ENCODE measurements at regions not wholly inside any gene's neighbourhood (a gene's known extent, or its start where the extent isn't known, plus 50 kb on each side); places are given as distances from the start of the nearest gene placed in this dataset.

GRCh38 chr2:42855221-42855970 is 63.0 kb upstream of the HAAO start:
- Mint-ChIP-seq H3K4me1 (peaks cover 3% of the 10 kb centered on the region), H3K4me3 (no peak overlapping the region), H3K27ac (no peak overlapping the region)

DNA sequence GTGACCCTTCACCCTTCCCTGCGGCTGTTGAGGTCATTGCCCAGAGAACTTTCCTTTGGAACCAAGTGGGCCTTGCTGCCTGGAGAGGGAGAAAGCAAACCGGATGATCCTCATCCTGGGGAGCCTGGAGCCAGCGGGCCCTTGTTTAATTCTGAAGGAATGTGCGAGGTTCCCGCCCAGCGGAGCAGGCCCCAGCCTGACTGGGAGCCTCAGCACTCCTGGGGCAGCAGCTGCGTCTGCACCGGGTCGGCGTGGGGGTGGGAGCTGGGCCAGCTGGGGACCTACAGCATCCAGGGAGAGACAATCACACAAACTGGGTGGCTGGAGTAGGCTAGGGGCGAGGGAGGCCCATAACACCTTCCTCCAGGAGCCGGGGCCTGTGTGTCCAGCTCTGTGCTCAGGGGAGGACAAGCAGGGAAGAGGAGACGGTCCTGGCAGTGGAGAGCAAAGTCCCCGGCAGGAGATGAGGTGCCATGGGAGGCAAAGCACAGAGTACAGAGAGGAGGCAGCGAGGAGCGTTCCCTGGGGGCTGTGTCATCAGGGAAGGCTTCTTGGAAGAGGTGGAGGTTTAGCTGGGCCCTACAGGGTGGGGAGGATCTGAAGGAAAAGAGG is 61.9 kb upstream of the HAAO start:
- Mint-ChIP-seq H3K4me1 (no peaks in the 10 kb centered on the region), H3K36me3 (no peaks in the 10 kb centered on the region), H3K9me3 (no peaks in the 10 kb centered on the region), H3K4me3 (no peak overlapping the region), H3K27me3 (no peaks in the 10 kb centered on the region), H3K27ac (peak overlapping the region; percentile 48)
- DNase-seq (no peak), ATAC-seq (ENCODE audit: low read depth) (no peak)
- POLR2A ChIA-PET = no interaction called here

More at GRCh38 chr2:42855221-42855970, 63.0 kb upstream of the HAAO start:
- ATAC-seq (ENCODE audit: low read depth) (no peak), DNase-seq (no peak)
- Mint-ChIP-seq H3K9me3 (no peaks in the 10 kb centered on the region), H3K36me3 (no peaks in the 10 kb centered on the region), H3K27me3 (no peaks in the 10 kb centered on the region)
- POLR2A ChIA-PET = no interaction called here

DNA sequence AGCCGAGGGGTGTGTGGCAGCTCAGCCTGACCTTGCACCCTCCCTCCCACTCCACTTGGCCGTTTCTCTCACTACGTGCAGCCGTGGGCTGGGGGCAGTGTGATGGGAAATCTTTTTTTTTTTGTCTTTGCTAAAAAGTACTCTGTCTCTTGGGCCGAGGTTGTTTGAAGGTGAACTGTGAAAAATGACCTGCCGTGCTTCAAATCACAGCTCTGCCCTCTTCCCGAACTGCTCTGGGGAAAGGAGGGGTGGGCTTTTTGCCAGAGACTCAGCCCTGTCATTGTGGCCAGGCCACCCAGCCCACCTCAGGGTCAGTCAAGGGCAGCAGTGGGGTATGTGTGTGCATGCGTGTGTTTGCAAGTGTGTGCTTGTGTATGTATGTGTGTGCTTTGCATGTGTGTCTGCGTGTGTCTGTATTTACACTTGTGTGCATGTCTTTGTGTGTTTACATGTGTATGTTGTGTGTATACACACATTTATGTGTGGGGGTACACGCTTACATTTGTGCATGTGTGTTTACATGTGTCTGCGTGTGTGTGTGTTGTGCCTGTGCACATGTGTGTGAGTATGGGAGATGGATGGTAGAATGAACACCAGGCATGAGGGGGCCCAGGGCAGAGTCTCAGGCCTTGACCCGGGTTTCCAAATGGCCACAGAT is 61.3 kb upstream of the HAAO start:
- no peak for ATAC-seq (ENCODE audit: low read depth)
- Mint-ChIP-seq H3K4me1 (no peaks in the 10 kb centered on the region), H3K27me3 (no peaks in the 10 kb centered on the region), H3K9me3 (no peaks in the 10 kb centered on the region), H3K36me3 (no peaks in the 10 kb centered on the region), H3K27ac (no peak overlapping the region), H3K4me3 (no peak overlapping the region)
- no peak for DNase-seq
- POLR2A ChIA-PET = no interaction called here

DNA sequence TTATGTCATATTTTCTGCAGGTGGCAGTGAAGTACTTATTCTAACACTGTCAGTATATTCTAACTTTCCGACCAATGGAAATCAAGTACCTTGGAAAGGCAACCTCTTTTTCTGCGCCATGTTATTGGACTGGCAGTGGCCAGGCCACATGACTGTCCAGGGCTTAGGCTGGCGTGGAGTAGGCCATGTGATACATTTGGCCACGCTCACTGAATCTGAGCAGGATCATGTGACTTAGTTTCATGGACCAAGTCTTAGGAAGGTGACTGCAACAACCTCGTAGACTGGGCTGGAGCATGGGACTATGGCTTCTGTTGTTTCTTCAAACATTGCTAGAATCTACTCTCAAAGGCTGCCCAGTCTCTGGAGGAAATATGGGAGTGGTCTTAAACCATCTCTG is 60.4 kb upstream of the HAAO start:
- no peak overlapping the region for H3K4me3 Mint-ChIP-seq
- POLR2A ChIA-PET = no interaction called here
- no peak for DNase-seq
- no peak for ATAC-seq (ENCODE audit: low read depth)
- no peaks in the 10 kb centered on the region for H3K4me1 Mint-ChIP-seq
- no peak overlapping the region for H3K27ac Mint-ChIP-seq
- H3K27me3 Mint-ChIP-seq = no peaks in the 10 kb centered on the region
- no peaks in the 10 kb centered on the region for H3K36me3 Mint-ChIP-seq
- H3K9me3 Mint-ChIP-seq = no peaks in the 10 kb centered on the region

DNA sequence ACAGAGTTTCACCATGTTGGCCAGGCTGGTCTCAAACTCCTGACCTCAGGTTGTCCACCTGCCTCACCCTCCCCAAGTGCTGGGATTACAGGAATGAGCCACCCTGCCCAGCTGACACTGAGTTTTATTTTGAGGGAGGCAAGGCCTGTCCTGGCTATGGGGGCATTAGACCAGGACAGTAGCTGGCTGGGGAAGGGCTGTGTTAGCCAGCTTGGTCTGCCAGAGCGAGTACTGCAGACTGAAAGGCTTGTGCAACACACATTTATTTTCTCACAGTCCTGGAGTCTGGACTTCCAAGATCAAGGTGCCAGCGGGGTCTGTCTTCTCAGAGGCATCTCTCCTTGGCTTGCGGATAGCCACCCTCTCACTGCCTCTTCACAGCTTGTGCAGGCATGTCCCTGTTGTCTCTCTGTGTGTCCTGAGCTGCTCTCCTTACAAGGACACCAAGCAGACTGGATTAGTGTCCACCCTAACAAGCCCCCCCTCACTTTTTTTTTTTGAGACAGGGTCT is 59.4 kb upstream of the HAAO start:
- no peak for ATAC-seq (ENCODE audit: low read depth)
- DNase-seq = no peak
- Mint-ChIP-seq H3K4me1 (no peaks in the 10 kb centered on the region), H3K9me3 (no peaks in the 10 kb centered on the region), H3K36me3 (no peaks in the 10 kb centered on the region), H3K27me3 (no peaks in the 10 kb centered on the region), H3K27ac (no peak overlapping the region), H3K4me3 (no peak overlapping the region)
- POLR2A ChIA-PET = no interaction called here

DNA sequence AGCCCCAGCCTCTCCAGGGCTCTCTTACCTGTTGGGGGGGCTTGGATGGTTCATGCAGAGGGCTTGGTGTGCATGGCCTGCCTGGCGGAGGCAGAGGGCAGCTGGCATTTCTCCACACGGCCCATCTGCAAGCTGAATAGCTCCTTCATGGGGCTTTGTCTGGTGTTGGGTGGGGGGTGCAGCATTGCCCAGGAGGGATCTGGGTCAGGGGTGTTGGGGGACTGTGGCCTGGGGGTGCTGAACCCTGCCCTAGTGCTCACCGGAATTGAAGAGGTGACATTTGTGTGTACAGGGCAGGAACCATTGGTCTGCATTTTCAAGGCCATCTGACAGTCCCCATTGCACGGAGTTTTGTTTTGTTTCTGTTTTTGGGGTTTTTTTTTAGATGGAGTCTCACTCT is 58.8 kb upstream of the HAAO start:
- Mint-ChIP-seq H3K27ac (no peak overlapping the region), H3K36me3 (no peaks in the 10 kb centered on the region), H3K4me1 (no peaks in the 10 kb centered on the region), H3K27me3 (no peaks in the 10 kb centered on the region), H3K9me3 (no peaks in the 10 kb centered on the region), H3K4me3 (no peak overlapping the region)
- ATAC-seq (ENCODE audit: low read depth) = no peak
- no peak for DNase-seq
- POLR2A ChIA-PET = no interaction called here

- Mint-ChIP-seq H3K4me3 (no peak overlapping the region), H3K4me1 (no peaks in the 10 kb centered on the region), H3K27me3 (no peaks in the 10 kb centered on the region), H3K36me3 (no peaks in the 10 kb centered on the region), H3K27ac (no peak overlapping the region), H3K9me3 (no peaks in the 10 kb centered on the region)
- POLR2A ChIA-PET = no interaction called here
- DNase-seq (no peak), ATAC-seq (ENCODE audit: low read depth) (no peak)
Measured at GRCh38 chr2:42850016-42850805, 57.8 kb upstream of the HAAO start.

DNA sequence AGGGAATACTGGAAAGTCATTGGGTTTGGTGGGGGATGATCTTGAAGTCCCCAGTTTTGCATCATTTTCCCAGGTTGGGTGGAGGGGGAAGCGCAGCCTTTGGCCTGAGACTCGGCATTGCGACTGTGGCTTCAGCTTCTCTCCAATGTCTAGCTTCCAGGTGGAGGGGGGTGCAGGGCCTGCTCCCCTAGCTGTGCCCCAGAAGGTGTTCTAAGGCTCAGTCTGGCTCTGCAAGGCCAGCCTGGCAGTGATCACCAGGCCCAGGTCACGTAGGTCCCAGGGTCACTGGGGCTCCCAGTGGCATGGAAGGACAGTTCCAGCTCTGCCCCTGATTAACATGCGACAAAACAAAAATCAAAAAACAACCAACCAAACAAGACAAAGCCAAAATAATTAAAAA is 56.9 kb upstream of the HAAO start:
- no peak for DNase-seq
- Mint-ChIP-seq H3K4me3 (no peak overlapping the region), H3K27me3 (peaks cover 3% of the 10 kb centered on the region), H3K9me3 (no peaks in the 10 kb centered on the region), H3K4me1 (no peaks in the 10 kb centered on the region), H3K27ac (no peak overlapping the region), H3K36me3 (no peaks in the 10 kb centered on the region)
- POLR2A ChIA-PET = no interaction called here
- no peak for ATAC-seq (ENCODE audit: low read depth)

GRCh38 chr2:42848726-42849290 is 56.4 kb upstream of the HAAO start:
- POLR2A ChIA-PET = no interaction called here
- H3K4me1 Mint-ChIP-seq = no peaks in the 10 kb centered on the region
- H3K27ac Mint-ChIP-seq = no peak overlapping the region
- DNase-seq (no peak), ATAC-seq (ENCODE audit: low read depth) (no peak)
- peaks cover 3% of the 10 kb centered on the region for H3K27me3 Mint-ChIP-seq
- H3K9me3 Mint-ChIP-seq = no peaks in the 10 kb centered on the region
- no peaks in the 10 kb centered on the region for H3K36me3 Mint-ChIP-seq
- no peak overlapping the region for H3K4me3 Mint-ChIP-seq

DNA sequence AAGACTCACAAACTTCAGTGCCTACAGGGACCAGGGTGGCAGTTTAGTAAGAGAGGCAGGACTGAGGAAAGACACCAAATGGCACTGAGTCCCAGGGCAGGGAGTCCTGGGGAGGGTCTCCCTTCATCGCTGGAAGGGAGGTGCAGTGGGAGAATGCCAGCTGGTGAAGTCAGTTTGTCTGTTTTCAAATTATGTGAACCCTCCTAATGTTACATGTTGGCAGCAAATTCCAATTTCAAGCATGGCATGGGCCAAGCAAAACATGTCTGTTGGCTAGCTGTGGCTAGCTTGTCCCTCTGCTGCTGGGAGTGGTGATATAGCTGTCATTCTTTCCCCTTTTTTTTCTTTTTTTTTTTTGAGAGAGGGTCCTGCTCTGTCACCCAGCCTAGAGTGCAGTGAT is 55.9 kb upstream of the HAAO start:
- POLR2A ChIA-PET = no interaction called here
- H3K36me3 Mint-ChIP-seq = no peaks in the 10 kb centered on the region
- peaks cover under 1% of the 10 kb centered on the region for H3K4me1 Mint-ChIP-seq
- H3K9me3 Mint-ChIP-seq = peaks cover 2% of the 10 kb centered on the region
- no peak for DNase-seq
- peaks cover 3% of the 10 kb centered on the region for H3K27me3 Mint-ChIP-seq
- H3K27ac Mint-ChIP-seq = no peak overlapping the region
- H3K4me3 Mint-ChIP-seq = no peak overlapping the region
- no peak for ATAC-seq (ENCODE audit: low read depth)

DNA sequence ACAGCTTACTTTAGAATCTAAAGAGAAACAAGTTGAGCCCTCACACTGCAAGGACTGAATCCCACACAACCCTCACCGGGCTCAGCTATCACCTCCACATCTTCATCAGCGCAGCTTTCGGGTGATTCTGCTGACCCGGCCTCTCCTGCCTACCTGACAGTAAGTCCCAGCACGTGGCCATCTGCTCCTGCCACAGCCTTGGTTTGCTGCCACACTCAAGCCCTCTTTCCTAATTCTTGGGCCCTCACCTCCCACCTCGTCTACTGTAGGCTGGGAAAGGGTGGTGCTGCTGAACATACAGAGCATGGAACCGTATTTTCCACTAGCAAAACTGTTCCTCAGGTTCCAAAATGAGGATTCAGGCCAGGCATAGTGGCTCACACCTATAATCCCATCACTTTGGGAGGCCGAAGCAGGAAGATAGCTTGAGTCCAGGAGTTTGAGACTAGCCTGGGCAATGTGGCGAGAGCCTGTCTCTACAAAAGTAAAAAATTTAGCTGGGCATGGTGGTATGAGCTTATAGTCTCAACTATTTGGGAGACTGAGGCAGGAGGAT is 55.3 kb upstream of the HAAO start:
- peaks cover 2% of the 10 kb centered on the region for H3K9me3 Mint-ChIP-seq
- POLR2A ChIA-PET = no interaction called here
- no peak overlapping the region for H3K27ac Mint-ChIP-seq
- DNase-seq = no peak
- H3K36me3 Mint-ChIP-seq = no peaks in the 10 kb centered on the region
- peaks cover 3% of the 10 kb centered on the region for H3K27me3 Mint-ChIP-seq
- no peak for ATAC-seq (ENCODE audit: low read depth)
- no peak overlapping the region for H3K4me3 Mint-ChIP-seq
- peaks cover 4% of the 10 kb centered on the region for H3K4me1 Mint-ChIP-seq

GRCh38 chr2:42846932-42847595 is 54.7 kb upstream of the HAAO start:
- H3K36me3 Mint-ChIP-seq = no peaks in the 10 kb centered on the region
- H3K4me1 Mint-ChIP-seq = peaks cover 4% of the 10 kb centered on the region
- peaks cover 3% of the 10 kb centered on the region for H3K27me3 Mint-ChIP-seq
- no peak for ATAC-seq (ENCODE audit: low read depth)
- POLR2A ChIA-PET = no interaction called here
- no peak overlapping the region for H3K27ac Mint-ChIP-seq
- H3K4me3 Mint-ChIP-seq = no peak overlapping the region
- no peak for DNase-seq
- peaks cover 2% of the 10 kb centered on the region for H3K9me3 Mint-ChIP-seq

DNA sequence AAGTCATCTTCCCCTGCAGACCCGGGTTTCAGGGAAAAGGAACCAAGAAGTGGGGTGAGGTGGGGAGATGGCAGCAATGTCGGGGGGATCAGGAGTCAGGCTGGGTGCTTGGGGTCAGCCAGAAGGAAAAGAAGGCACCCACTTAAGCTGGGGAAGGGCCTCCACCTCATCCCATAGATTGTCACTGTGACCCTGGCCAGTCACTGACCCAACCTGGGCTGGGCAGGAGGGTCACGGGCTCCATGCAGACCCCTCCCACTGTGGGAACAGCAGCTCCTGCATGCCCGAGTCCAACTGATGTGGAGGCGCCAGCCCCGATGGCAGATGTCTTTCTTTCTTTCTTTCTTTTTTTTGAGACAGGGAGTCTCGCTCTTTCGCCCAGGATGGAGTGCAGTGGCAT is 53.6 kb upstream of the HAAO start:
- ATAC-seq (ENCODE audit: low read depth) = no peak
- H3K4me3 Mint-ChIP-seq = no peak overlapping the region
- peaks cover 2% of the 10 kb centered on the region for H3K9me3 Mint-ChIP-seq
- H3K4me1 Mint-ChIP-seq = peaks cover 4% of the 10 kb centered on the region
- no peaks in the 10 kb centered on the region for H3K36me3 Mint-ChIP-seq
- peaks cover 3% of the 10 kb centered on the region for H3K27me3 Mint-ChIP-seq
- POLR2A ChIA-PET = no interaction called here
- no peak overlapping the region for H3K27ac Mint-ChIP-seq
- no peak for DNase-seq

Measured in activated naive CD8-positive, alpha-beta T cell treated with anti-CD3 and anti-CD28 coated beads, Interleukin-2, amount 10 ng/mL, durations not matched to agents 7 days and 5 days (primary cell).